NCI-H226 (cell line): ENCODE measurements at regions not wholly inside any gene's neighbourhood (a gene's known extent, or its start where the extent isn't known, plus 50 kb on each side); places are given as distances from the start of the nearest gene placed in this dataset.
A peak's percentile ranks its signal among the peaks of the same experiment; 100 is the strongest.

ENCODE experiments used
- DNase-seq: peaks from one replicate; pipeline ENCODE4 v3.0.0-alpha.2; 2015

GRCh38 chr6:8608737-8609136 lies 173.4 kb upstream of the SLC35B3 start:
- DNase-seq, result no peak

GRCh38 chr6:8589941-8590729 lies 154.8 kb upstream of the SLC35B3 start:
- DNase-seq, result no peak

- DNase-seq, result no peak
Observed at GRCh38 chr6:8588176-8588575, 152.8 kb upstream of the SLC35B3 start.

- DNase-seq, result no peak
Observed at GRCh38 chr6:8583291-8583690, 147.9 kb upstream of the SLC35B3 start.

GRCh38 chr6:8579372-8579771 lies 144.0 kb upstream of the SLC35B3 start:
- peak; percentile 56 for DNase-seq

- no peak for DNase-seq
Observed at GRCh38 chr6:8578006-8578405, 142.7 kb upstream of the SLC35B3 start.

GRCh38 chr6:8574749-8575468 lies 139.6 kb upstream of the SLC35B3 start:
- DNase-seq, result no peak

GRCh38 chr6:8574311-8574710 lies 139.0 kb upstream of the SLC35B3 start:
- DNase-seq, result no peak

- no peak for DNase-seq
Observed at GRCh38 chr6:8570256-8570920, 135.0 kb upstream of the SLC35B3 start.

GRCh38 chr6:8562125-8562524 lies 126.8 kb upstream of the SLC35B3 start:
- no peak for DNase-seq

- no peak for DNase-seq
Observed at GRCh38 chr6:8558953-8559352, 123.6 kb upstream of the SLC35B3 start.

GRCh38 chr6:8557014-8557748 lies 121.8 kb upstream of the SLC35B3 start:
- DNase-seq, result no peak

GRCh38 chr6:8556370-8557013 lies 121.1 kb upstream of the SLC35B3 start:
- DNase-seq, result peak; percentile 77

GRCh38 chr6:8551993-8552392 lies 116.6 kb upstream of the SLC35B3 start:
- no peak for DNase-seq

- DNase-seq, result no peak
Observed at GRCh38 chr6:8551386-8551785, 116.0 kb upstream of the SLC35B3 start.

- peak; percentile 44 for DNase-seq
Observed at GRCh38 chr6:8549074-8549790, 113.9 kb upstream of the SLC35B3 start.

- DNase-seq, result peak; percentile 54
Observed at GRCh38 chr6:8546496-8546895, 111.2 kb upstream of the SLC35B3 start.

GRCh38 chr6:8545336-8545735 lies 110.0 kb upstream of the SLC35B3 start:
- peak; percentile 44 for DNase-seq

GRCh38 chr6:8543714-8544113 lies 108.4 kb upstream of the SLC35B3 start:
- no peak for DNase-seq

- DNase-seq, result peak; percentile 7
Observed at GRCh38 chr6:8539453-8539852, 104.1 kb upstream of the SLC35B3 start.

GRCh38 chr6:8536122-8536521 lies 100.8 kb upstream of the SLC35B3 start:
- peak; percentile 6 for DNase-seq

GRCh38 chr6:8535519-8535918 lies 100.2 kb upstream of the SLC35B3 start:
- DNase-seq, result peak; percentile 37
